ENCODE measurements at regions not wholly inside any gene's neighbourhood (a gene's known extent, or its start where the extent isn't known, plus 50 kb on each side); places are given as distances from the start of the nearest gene placed in this dataset.

GRCh38 chr2:133755480-133756300, 187.4 kb upstream of the NCKAP5 start:
- no peaks in the 10 kb centered on the region for H3K79me1 ChIP-seq (ENCODE audit: insufficient read depth, low read depth, low read length, poor library complexity, severe bottlenecking)
- H3K4me3 Mint-ChIP-seq, result no peak overlapping the region
- no peaks in the 10 kb centered on the region for H3K27me3 Mint-ChIP-seq (ENCODE audit: low read depth)
- no peaks in the 10 kb centered on the region for H3K79me2 ChIP-seq (ENCODE audit: insufficient read depth, low read length)
- no peaks in the 10 kb centered on the region; the same call in 1 of the 2 replicates for H3K4me1 ChIP-seq (ENCODE audit: insufficient read depth, low read length)
- peak overlapping the region in 1 of 3 experiments; percentile 54; a peak in 1 of 7 replicates for H3K27ac Mint-ChIP-seq
- H3K9me3 Mint-ChIP-seq, result no peaks in the 10 kb centered on the region
- no peak overlapping the region for H2BK15ac ChIP-seq (ENCODE audit: low read depth, low read length)
- no peak overlapping the region for H3K23ac ChIP-seq (ENCODE audit: insufficient read length, low read depth, low read length)
- peaks cover 10 to 12% of the 10 kb centered on the region in 2 experiments for H3K4me1 Mint-ChIP-seq
- H3K27ac ChIP-seq (ENCODE audit: insufficient read length, low read depth, low read length), result no peak overlapping the region
- H4K5ac ChIP-seq (ENCODE audit: insufficient read length, low read depth, low read length), result no peak overlapping the region
- H3T11ph ChIP-seq (ENCODE audit: low read length), result no peak overlapping the region
- H3K4me2 ChIP-seq (ENCODE audit: insufficient read depth, insufficient read length, low read length), result no peak overlapping the region
- H3K36me3 Mint-ChIP-seq (ENCODE audit: insufficient read depth in 1 of 3, low read depth in 3 of 3), result no peaks in the 10 kb centered on the region
- no peak overlapping the region for H3K18ac ChIP-seq (ENCODE audit: insufficient read length, low read depth, low read length)
- no peak overlapping the region for H2BK20ac ChIP-seq (ENCODE audit: low read depth, low read length, poor library complexity, severe bottlenecking)
- DNase-seq, result no peak
- H3K4ac ChIP-seq (ENCODE audit: low read depth, low read length), result no peak overlapping the region
- H2BK5ac ChIP-seq (ENCODE audit: insufficient read length, low read length), result no peak overlapping the region
- H3K14ac ChIP-seq (ENCODE audit: insufficient read depth, low read length), result no peak overlapping the region
- no CpG with 5 or more reads among the region's 6 CpGs for WGBS (ENCODE audit: extremely low coverage, insufficient read length, low lambda C conversion rate)
- no peak overlapping the region for H2BK120ac ChIP-seq (ENCODE audit: low read depth, low read length, poor library complexity, severe bottlenecking)
- H2BK12ac ChIP-seq (ENCODE audit: insufficient read length, low read depth, low read length), result no peak overlapping the region
- H4K8ac ChIP-seq (replicated peaks; ENCODE audit: insufficient read length, low read depth, low read length), result no peak overlapping the region
- no peak overlapping the region for H3K56ac ChIP-seq (ENCODE audit: insufficient read length, low read depth, low read length)
- H2AK5ac ChIP-seq (ENCODE audit: insufficient read length, low read length), result no peak overlapping the region
- no peak for TF ChIP-seq CTCF (conservative IDR thresholded peaks at IDR 0.05)
- no peak overlapping the region for H2AFZ ChIP-seq (ENCODE audit: low read length)
- H3K9me3 ChIP-seq (ENCODE audit: control insufficient read depth, low read depth, low read length), result no peaks in the 10 kb centered on the region
- no peaks in the 10 kb centered on the region for H4K20me1 ChIP-seq (ENCODE audit: control insufficient read depth, insufficient read depth, insufficient read length)
- no peak overlapping the region for H3K9ac ChIP-seq (ENCODE audit: extremely low read depth, insufficient read length, low read length)
- H4K91ac ChIP-seq (ENCODE audit: insufficient read length, low read depth, low read length), result no peak overlapping the region
- no peaks in the 10 kb centered on the region for H3K23me2 ChIP-seq (ENCODE audit: insufficient read length, low read depth, low read length, poor library complexity, severe bottlenecking)
- no peaks in the 10 kb centered on the region for H3K27me3 ChIP-seq (ENCODE audit: insufficient read depth, low read length)
